ENCODE measurements at regions not wholly inside any gene's neighbourhood (a gene's known extent, or its start where the extent isn't known, plus 50 kb on each side); places are given as distances from the start of the nearest gene placed in this dataset.

- DNase-seq = no peak
These were observed 1031.1 kb downstream of the TBC1D22A start for GRCh38 chr22:47793304-47794101.

- DNase-seq = no peak
These were observed 1026.7 kb downstream of the TBC1D22A start for GRCh38 chr22:47789171-47789570.

DNA sequence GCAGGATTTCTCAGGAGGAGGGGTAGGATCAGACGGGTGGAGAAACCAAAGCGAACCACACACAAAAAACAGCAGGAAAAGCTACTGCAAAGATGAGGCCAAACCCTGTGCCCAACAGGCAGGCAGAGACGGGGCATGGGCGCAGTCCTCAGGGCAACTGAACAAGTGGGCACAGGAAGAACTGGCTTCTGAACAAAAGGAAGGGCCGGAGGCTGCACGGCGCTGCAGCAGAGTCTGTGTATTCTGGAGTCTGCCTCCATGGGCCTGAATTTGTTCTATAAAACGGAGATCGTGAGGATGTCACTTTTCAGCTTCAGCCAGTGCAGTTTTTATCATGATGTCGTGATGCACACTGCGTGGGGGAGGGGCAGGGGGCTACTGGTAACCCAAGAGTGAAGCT lies 1026.0 kb downstream of the TBC1D22A start:
- no peak for DNase-seq

- no peak for DNase-seq
These were observed 1025.2 kb downstream of the TBC1D22A start for GRCh38 chr22:47787501-47788227.

DNA sequence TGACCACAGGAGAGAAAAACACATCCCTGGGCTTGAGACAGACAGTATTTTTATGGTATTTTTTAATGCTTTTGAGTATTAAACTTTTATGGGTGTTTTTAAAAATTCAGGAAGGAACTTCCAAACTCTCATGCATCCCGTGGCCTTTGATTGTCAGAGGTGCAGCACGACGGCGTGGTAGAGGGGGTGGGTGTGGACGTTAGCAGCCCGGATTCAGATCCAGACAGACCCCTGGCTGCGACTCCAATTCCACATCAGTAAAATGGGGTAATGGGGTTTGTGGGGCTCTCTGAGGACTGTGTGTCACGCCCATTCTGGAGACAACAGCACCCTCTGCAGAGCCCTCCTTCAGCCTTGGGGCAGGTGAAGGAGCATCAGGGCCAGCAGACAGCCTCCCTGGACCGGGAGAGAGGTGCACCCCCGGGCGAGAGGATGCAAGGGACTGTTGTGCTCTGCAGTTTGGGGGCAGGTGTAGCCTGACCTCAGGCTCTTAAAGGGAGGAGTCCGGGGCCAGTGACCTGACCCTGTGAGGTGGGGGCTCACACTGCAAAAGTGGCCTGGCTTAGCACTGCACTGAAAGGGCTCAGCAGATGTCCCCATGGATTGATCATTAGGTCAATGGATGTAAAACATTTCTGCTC lies 1024.3 kb downstream of the TBC1D22A start:
- no peak for DNase-seq

DNA sequence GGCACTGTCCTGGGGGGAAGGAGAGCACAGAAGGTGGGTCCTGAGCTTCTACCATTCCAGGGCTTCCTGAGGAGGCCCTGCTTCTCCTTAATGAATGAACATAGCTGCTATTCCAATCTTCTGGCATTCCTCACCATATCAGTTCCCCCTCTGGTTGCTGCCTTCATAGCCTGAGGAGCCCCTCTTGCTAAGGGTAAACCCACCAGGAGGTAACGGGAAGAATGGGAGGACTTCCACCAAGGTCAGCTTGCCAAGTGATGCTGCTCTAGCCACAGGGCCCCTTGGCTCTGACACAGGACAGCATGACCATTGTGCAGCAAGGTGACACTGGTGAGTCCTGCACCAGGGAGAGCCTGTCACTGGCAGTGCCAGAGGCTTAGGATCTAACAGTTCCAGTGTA lies 1022.5 kb downstream of the TBC1D22A start:
- DNase-seq = no peak

- no peak for DNase-seq
These were observed 1022.0 kb downstream of the TBC1D22A start for GRCh38 chr22:47784367-47784983.

- DNase-seq = no peak
These were observed 1021.2 kb downstream of the TBC1D22A start for GRCh38 chr22:47783433-47784366.

- DNase-seq = no peak
These were observed 1020.1 kb downstream of the TBC1D22A start for GRCh38 chr22:47782328-47783075.

- DNase-seq = no peak
These were observed 1019.1 kb downstream of the TBC1D22A start for GRCh38 chr22:47781427-47782111.

DNA sequence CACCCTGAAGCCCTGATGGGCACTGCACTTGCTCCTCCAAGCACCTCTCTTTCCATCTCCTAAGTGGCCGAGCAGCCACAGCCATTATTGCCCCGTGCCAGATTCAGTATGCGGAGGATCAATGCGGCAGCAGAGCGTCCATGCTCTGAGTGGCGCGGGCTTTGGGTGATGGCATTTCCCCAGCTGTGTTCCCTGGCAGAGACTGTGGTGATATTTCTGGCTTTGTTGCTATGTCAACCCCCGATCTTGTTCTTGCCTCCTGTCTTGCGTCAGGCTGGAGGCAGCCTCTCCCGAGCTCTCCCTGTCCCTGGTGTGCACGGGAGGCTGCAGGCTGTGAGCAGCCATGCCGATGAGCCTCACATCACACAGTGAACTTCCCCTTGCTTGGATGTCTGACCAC lies 1018.6 kb downstream of the TBC1D22A start:
- no peak for DNase-seq

GRCh38 chr22:47780281-47780875 lies 1017.9 kb downstream of the TBC1D22A start:
- no peak for DNase-seq

DNA sequence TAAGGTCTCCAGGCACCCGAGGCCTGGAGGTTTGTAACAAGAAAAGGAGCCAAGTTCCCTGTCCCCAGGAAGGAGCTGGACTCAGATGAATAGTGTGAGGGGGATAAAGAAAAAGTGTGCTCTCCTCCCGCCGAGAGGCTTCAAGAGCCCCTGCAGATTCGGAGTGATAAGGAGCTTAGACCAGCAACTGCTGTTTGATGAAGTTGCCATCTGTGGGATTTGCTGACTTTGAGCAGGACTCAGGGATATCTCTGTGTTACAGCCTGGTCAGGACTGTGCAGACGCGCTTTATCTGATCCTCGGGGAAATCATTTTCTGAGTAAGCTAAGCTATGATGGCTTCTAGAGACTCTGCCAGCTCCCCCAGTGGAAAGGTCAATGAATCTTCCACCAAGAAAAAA lies 1017.0 kb downstream of the TBC1D22A start:
- DNase-seq = no peak

- DNase-seq = no peak
These were observed 1015.8 kb downstream of the TBC1D22A start for GRCh38 chr22:47778160-47778658.

- DNase-seq = no peak
These were observed 1015.0 kb downstream of the TBC1D22A start for GRCh38 chr22:47777426-47777825.

DNA sequence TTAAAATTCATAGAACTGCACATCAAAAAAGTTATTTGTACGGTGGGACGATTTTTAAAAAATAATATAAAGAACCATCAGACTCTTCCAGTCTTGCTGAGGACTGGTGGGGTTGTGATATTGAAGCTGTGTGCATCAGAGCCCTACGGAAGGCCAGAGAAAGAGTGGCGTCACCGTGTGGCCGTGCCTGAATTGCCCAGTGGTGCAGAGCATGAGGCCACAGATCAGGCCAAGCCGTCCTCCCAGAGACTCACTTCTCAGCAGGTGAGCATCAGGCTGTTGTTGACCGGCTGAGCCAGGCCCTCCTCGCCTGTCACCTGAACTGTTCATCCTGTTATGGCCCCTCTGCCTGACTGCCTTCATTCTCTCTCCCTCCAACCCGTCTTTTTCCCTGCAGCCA lies 1013.9 kb downstream of the TBC1D22A start:
- no peak for DNase-seq

DNA sequence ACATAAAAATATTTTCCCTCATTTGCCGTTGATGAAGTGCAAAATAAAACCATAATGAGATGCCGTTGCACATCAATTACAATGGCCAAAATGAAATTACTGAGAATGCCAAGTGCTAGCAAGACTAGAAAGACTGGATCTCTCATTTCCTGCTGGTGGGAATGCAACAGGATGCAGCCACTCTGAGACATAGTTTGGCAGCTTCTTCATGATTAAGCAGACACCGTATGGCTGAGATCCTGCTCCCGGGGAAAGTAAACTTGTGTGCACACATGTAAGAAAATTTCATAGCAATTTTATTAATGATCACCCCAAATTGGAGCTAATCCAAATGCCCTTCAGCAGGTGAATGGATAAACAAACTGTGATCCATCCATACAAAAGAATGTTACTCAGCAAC lies 1013.2 kb downstream of the TBC1D22A start:
- DNase-seq = no peak

DNA sequence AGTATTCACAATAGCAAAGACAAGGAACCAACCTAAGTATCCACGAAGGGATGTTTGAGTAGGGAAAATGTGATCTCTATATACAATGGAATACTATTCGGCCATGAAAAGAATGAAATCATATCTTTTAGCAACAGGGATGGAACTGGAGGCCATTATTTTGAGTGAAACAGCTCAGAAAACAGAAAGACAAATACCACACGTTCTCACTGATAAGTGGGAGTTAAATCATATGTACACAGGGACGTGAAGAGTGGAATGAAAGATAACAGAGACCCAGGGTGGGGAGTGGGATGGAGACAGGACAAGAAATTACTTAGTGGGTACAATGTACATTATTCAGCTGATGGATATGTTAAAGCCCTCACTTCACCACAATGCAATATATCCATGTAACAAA lies 1012.7 kb downstream of the TBC1D22A start:
- DNase-seq = no peak

- DNase-seq = no peak
These were observed 1011.2 kb downstream of the TBC1D22A start for GRCh38 chr22:47773635-47774034.

GRCh38 chr22:47772864-47773263 lies 1010.4 kb downstream of the TBC1D22A start:
- no peak for DNase-seq
